GM19452 (cell line): ENCODE measurements at regions not wholly inside any gene's neighbourhood (a gene's known extent, or its start where the extent isn't known, plus 50 kb on each side); places are given as distances from the start of the nearest gene placed in this dataset.

Experiments
- ATAC-seq: cut with Tn5 transposase; IDR thresholded peaks from one replicate; pipeline ENCODE4 v1.9.1; 2021; ENCODE audit not compliant: unreplicated experiment

- ATAC-seq, result no peak
These were observed 249.3 kb downstream of the GAS1 start for GRCh38 chr9:86697999-86698398.

GRCh38 chr9:86697213-86697612, 250.1 kb downstream of the GAS1 start:
- no peak for ATAC-seq

- ATAC-seq, result no peak
These were observed 251.3 kb downstream of the GAS1 start for GRCh38 chr9:86695910-86696424.

DNA sequence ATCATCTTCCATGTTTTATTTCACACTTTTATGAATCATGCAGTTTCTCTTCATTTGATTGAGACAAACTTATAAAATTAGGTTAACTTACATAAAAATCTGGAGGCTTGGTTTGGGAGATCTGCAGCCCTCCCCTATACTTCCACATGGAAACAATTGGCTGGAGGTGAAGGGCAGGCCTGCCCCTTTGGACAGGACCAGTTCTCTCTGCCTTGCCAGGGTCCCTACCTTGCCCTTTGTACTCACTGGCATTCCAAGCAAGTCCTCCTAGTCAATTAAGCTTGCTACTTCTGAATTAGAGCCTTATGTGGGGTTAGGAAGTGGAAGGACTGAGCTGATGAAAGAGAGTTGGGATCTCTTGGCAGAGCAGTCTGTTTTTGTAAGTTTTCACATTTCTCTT, 257.3 kb downstream of the GAS1 start:
- ATAC-seq, result no peak

DNA sequence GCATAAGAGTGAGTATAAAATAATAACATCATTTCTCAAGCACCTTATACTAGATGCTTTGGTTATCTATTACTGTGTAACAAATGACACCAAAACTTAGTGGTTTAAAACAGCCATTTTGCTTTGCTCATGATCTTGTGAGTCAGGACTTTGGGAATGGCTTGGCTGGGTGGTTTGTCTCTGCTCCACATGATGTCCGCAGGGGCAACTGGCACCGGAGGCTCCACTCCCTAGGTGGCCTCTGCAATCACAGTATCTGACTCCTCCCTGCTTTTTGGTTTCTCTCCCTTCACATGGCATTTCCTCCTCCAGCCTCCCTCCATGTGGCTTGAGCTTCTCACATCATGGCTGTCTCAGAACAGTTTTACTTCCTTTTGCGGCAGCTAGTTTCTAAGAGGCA, 259.5 kb downstream of the GAS1 start:
- no peak for ATAC-seq

DNA sequence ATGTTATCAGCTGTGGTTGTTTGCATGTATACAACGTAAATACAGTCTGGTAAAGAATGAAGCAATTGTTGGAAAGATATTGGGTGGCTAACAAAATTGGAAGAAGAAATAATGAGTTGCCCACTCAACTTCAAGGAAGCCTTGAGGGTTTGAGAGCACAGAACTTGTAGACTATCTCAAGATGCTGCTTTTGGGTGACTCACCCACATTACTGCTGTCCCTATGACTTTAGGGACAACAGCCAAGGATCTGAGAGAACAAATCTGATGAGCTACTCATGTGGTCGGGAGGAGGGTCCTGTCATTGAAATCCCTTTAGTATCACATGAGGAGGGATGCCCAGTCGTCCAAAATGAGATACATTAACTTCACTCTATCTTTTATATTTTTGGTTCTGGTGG, 261.8 kb downstream of the GAS1 start:
- no peak for ATAC-seq

DNA sequence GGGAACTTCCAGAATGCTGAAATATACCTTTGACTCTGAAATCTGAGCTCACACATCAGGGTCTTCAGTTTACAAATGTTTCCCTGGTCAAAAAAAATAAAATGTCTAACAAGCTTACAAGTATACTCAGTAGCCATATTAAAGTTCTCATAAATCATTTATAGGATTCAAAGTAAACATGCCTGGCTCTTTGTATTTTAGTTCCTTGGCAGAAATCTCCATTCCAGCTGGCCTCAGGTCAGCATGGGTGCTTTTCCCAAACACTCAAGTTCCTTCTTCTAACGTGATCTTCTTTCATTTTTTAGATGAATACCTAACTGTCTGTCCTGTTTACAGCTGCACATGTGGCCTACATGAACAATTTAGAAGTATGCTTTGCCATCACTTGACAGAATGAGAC, 263.2 kb downstream of the GAS1 start:
- ATAC-seq, result no peak

GRCh38 chr9:86682240-86682639, 265.1 kb downstream of the GAS1 start:
- no peak for ATAC-seq

- no peak for ATAC-seq
These were observed 267.4 kb downstream of the GAS1 start for GRCh38 chr9:86679909-86680308.

DNA sequence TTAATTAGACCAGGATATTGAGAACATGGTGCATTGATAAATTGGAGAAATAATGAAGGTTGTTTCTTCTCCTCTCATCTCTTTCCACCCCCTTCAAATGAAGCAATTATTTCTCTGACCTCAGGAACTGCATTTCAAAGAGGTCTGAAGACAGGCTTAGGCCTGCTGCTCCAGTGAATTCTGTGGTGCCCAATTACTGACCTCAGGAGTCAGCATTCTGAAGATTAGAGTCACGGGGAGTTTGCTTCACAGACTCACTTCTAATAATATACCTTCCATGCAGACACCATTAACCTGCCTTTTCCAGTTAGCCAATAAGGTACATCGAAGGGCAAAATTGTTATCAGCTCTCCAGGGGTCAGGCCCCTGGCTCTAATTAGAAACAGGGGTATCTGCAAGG, 270.9 kb downstream of the GAS1 start:
- ATAC-seq, result no peak

GRCh38 chr9:86675805-86676204, 271.5 kb downstream of the GAS1 start:
- ATAC-seq, result no peak

DNA sequence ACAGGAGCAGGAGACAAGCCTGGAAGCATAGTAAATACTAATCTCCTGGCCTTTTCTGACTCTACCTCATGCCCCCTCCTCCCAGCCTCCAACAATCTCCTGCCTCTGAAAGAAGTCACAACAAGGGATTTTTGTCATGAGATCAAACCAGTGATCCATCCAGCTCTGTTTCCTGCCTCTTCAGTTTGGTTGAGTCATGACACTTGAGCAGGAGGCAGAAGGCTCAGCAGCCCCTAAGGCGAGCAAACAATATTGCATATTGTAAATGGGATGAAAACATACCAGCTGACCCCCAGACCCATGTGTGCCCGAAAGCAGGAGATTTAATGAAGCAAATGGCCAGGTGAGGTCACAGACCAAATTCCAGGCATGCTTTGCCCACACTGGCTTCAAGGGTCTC, 272.8 kb downstream of the GAS1 start:
- no peak for ATAC-seq

- no peak for ATAC-seq
These were observed 274.3 kb downstream of the GAS1 start for GRCh38 chr9:86672966-86673365.

DNA sequence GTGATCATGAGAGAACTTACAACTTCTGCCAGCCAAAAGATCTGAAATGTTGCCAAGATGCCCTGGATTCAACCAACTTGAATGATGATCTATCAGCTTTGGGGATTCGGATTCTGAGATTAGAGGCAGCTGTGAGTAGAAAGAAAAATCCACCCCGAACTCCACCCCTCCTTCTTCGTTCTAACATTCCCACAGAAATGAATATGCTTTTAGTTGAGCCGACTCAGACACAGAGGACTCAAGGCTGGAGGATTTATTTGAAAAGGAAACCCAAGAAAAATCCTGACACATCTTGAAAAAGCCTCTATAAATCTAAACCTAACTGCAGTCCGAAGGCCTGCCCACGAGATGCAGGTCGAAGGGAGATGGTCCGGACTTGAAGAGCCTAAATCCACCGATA, 275.0 kb downstream of the GAS1 start:
- no peak for ATAC-seq

DNA sequence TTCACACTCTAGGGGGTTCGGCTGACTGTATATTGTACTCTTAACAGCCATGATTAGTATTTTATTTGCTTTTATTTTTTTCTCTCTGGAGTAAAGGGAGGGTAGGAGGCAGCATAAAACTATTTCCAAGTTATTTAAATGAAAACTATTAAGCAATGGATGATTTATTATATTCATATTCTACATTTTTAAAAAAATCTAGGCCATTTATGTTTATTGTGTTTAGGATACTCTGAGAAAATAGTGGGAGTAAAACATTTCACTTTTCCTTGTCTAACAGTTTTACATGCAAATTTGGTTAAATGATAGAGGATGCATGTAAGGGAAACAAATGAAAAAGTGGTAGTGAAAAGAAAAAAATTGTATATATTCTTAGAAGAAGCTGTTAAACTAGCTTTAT, 276.3 kb downstream of the GAS1 start:
- no peak for ATAC-seq

DNA sequence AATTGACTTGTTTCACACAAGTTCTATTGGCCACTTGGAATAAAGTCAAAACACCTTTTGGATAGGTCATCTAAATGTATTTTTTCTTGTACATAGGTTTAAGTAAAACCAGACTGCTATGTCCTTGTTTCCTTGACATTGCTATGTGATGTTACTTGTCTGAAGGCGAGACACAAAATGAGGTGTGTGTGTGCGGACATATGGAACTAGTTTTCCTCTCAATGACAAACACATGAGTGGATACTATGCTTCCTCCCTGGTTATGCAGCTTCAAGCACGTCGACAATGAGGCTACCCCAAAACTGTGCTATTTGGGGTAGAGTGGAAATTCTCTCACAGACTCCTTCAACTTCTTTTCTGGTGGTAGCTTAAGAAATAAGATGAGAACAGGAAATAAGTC, 276.8 kb downstream of the GAS1 start:
- ATAC-seq, result no peak

- ATAC-seq, result no peak
These were observed 277.2 kb downstream of the GAS1 start for GRCh38 chr9:86670076-86670475.

GRCh38 chr9:86669422-86669821, 277.9 kb downstream of the GAS1 start:
- ATAC-seq, result no peak

DNA sequence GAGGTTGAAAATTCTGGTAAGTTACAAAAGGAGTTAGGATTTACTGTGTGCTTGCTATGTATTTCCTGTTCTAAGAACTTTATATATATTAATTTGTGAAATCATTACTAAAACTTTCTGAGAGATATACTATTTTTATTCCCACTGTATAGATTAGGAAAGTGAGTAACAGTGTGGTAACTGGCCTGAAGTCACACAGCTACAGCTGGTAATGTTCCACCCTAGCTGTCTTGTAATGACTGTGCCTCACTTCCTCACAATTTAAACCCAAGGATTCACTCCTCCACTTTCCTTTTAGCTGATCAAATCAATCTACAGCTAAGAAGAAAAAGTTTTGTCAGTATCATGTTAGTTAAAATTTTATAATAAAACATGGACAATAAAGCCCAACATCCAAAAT, 278.8 kb downstream of the GAS1 start:
- no peak for ATAC-seq

GRCh38 chr9:86667307-86667706, 280.0 kb downstream of the GAS1 start:
- ATAC-seq, result no peak

GRCh38 chr9:86665416-86665815, 281.9 kb downstream of the GAS1 start:
- ATAC-seq, result no peak

DNA sequence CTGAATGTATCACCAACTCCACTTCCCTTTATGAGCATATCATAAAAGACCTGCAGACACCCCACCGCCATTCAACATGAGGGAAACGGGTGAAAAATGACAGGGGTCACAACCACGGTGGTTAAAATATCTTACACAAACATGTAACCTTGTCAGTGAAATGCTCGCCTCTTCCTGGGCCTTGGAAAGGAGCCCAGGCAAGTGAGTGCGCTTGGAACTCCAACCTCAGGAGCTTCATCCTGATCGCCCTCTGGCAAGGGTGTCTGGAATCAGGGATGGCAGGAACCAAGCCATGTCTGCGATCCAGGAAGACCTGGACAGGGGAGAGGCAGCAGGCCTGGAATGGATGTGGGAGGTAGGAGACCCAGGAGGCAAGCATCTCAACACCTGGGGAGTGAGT, 282.7 kb downstream of the GAS1 start:
- no peak for ATAC-seq

GRCh38 chr9:86663905-86664304, 283.4 kb downstream of the GAS1 start:
- no peak for ATAC-seq
